HG03045 (cell line): ENCODE measurements at regions not wholly inside any gene's neighbourhood (a gene's known extent, or its start where the extent isn't known, plus 50 kb on each side); places are given as distances from the start of the nearest gene placed in this dataset.

Source experiments
- ATAC-seq: cut with Tn5 transposase; IDR thresholded peaks from one replicate; pipeline ENCODE4 v1.9.1; 2021; ENCODE audit warnings: mild to moderate bottlenecking, moderate library complexity; ENCODE audit not compliant: unreplicated experiment

- no peak for ATAC-seq
Observed at GRCh38 chr14:55927028-55927427, 191.2 kb upstream of the PELI2 start.

DNA sequence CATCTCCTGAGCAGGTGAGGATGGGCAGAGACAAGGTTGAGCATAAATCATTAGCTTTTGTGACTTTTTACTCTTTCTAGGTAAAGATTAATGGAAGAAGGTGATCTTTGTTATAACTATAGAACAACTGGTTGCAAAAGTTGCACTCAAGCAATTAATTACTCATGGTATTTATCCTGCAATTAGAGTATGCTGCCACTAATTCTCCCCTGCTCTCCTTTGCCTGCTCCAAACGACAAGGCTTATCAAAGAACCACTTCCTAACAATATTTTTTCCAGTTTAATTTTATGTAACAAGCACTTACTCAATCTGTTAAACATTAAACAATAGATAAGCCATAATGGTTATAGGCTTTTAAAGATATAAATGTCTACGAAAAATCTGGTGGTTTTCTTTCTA, 189.9 kb upstream of the PELI2 start:
- ATAC-seq, result no peak

DNA sequence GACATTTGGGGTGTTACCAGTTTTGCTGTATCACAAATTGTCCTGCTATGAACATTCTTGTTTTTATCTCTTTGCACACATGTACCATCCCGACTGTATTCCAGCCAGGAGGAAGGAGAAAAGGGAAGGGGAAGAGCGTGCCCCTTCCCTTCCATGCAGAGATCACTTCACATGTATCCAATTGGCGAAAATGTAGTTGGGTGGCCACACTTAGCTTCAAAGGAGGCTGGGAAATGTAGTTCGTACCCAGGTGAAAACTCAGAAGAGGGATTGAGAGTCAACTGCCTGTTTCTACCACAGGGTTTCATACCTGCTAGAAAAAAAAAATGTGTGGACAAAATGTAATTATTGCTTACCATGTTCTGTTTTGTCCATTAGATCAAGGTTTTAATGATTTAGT, 189.1 kb upstream of the PELI2 start:
- ATAC-seq, result no peak

GRCh38 chr14:55930016-55930784, 188.0 kb upstream of the PELI2 start:
- no peak for ATAC-seq

DNA sequence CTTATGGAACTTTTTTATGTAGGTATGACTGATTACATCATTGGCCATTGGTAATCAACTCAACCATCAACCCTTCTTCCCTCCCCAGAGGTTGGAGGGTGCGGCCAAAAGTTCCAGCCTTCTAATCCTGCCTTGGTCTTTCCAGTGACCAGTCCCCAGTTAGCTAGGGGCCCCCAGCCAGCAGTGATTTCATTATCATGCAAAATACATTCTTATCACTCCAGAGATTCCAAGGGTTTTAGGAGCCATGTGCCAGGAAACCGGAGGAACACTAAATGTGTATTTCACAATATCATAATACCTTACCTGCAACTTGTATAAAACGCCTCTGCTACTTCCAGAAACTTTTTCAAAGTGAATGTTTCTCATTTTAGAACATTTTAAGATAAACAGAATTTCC, 181.5 kb upstream of the PELI2 start:
- ATAC-seq, result no peak

DNA sequence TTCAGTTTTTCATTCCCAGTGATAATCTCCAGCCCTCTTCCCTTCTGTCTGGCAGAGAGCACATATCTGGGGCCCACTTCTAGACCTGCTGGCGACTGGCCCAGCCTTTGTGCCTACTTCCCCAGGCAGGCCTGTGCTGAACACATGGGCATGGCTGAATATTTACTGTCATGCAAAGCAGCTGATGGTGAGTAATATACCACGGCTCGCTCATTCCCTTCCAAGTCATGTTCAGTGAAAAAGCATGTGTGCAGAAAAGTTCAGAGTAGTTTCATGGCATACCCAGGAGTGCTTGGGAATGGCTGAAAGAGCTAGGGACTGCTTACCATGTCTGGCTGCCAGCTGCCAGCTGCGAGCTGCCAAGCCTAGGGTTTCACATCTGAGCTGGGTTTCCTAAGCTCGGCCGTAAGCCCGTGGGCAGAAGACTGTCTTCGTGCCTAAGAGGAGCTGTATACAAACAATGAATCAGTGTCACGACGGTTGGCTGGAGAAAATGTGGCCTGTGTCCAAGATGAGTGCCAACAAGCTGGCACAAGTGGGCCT, 179.9 kb upstream of the PELI2 start:
- no peak for ATAC-seq

DNA sequence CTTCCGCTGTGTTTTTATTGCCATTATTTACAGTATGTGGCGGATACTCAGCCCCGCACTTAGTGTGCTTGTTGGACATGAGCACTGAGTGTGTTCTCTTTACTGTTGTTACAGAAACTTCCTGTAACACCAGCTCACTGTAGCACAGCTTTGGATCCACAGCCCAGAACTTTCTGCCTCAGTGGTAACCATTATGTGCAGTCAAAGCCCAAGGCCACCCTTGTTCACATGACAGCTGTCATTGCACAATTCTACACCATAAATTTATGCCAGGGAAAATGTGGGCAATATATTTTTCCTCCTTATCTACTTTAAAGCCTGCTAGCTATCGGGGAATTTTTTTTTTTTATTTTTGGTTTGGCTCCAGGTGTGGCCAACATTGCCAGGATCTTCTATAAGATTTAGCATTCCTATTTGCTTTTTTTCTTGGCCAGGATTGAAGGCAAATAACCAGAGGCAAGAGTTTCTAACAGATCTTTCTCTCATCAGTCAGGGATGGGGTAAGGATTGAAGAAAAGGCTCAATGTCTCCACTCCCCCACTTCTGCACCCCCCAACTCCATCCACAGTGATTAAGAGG, 176.0 kb upstream of the PELI2 start:
- ATAC-seq, result no peak

- ATAC-seq, result no peak
Observed at GRCh38 chr14:55942826-55943225, 175.4 kb upstream of the PELI2 start.

DNA sequence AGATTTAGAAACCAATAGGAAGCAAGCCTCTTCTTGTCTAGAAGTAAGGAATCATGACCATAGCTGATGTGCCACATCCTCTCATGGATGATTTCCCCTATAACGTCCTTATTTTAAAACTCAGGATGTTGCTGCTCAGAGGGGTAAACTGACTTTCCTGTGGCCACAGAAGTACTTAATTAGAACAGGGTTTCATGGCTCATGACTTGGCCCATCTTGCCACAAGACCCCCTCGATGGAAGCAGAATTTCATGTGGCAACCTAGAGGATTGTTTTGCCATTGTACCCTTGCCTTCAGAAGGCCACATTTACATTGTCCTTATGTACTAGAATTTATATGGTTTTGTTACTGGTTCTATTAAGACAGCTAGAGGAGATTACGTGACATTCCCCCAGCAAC, 173.5 kb upstream of the PELI2 start:
- ATAC-seq, result no peak

- ATAC-seq, result no peak
Observed at GRCh38 chr14:55946231-55946630, 172.0 kb upstream of the PELI2 start.

DNA sequence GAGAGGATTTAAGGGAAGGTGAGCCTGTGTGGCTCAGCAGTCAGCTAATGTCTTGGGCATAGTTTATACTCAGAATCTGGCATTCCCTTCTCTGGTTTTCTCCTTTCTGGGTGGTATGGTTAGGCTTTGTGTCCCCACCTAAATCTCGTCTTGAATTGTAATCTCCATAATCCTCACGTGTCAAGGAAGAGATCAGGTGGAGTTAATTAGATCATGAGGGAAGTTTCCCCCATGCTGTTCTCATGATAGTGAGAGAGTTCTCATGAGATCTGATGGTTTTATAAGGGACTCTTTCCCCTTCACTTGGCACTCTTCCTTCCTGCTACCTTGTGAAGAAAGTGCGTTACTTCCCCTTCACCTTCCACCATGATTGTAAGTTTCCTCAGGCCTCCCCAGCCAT, 169.8 kb upstream of the PELI2 start:
- no peak for ATAC-seq

DNA sequence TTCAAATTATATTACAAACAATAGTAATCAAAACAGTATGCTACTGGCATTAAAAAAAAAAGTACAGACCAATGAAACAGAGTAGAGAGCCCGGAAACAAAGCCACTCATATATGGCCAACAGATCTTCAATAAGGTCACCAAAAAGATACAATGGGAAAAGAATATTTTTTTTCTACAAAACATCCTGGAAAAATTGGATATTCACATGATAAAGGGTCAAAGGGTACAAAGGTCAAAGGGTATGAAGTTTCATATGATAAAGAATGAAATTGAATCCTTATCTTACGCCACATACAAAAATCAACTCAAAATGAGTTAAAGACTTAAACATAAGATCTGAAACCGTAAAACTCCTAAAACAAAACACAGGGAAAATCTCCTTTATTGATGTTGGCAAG, 168.5 kb upstream of the PELI2 start:
- ATAC-seq, result no peak

DNA sequence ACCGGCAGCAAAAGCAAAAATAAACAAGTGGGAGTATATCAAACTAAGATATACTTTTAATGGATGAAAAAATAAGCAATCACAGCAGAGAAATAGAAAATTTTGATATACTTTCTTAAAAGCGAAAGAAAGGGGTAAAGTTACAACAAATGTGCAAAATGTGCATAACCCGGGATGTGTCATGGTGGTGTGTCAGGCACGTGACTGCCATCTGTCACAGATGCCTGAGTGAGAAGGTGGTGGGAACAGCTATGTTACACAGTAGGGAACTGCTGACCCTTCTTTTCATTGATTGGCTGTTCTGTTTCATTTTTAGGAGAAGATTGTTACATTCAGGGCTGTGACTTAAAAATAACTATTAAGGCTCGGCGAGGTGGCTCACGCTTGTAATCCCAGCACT, 168.1 kb upstream of the PELI2 start:
- no peak for ATAC-seq

DNA sequence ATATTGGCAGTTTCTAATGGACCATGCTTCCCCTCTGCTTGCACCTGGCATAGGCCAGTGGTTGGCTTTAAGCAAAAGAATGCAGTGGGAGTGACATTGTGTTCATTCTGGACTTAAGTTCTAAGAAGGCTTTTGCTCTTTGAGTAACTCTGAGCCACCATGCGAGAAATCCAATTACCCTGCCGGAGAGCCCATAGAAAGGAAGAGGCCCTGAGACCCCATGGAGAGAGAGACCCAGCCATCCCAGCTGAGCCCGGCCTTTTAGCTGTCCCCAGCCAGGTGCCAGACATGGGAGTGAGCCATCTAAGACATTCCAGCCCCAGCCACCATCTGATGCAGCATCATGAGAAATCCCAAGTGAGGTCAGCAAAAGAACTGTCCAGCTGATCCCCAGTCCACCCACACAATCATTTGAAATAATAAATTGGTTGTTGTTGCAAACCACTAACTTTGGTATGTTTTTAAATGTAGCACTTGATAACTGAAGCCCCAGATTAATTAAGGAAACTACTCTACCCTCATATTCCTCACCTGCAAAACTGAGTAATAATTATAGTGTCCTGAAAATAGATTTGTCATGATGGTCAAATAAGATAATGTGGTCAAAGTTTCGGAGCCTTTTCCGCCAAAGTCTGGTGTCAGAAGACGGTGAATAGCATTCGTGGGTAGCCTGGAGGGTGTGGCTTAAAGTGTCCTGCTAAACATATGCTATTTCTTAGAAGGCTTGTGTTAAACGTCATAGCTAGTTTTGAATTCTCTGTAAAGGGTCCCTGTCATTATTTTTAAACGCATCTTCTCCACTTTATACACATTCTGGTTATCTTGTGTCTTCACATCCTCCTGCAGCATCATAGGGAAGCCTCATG, 166.6 kb upstream of the PELI2 start:
- no peak for ATAC-seq

DNA sequence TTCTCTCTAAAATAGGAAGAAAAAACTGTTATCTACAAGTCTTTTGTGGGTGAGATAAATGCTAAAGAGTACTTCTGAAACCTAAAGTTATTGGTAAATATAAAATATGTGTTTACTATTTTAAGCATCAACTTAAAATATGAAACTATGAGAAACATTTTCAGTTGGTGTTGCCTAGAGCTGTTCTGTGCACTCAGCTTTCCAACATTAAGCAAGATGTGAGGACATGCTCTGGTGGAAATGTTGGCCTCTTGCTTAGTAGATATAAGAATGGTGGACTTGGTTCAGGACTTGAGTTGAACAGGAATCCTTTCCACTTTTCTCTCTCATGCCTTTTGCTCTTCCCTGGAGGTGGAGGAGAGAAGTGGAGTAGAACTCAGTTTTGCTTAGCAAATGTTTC, 164.1 kb upstream of the PELI2 start:
- no peak for ATAC-seq

DNA sequence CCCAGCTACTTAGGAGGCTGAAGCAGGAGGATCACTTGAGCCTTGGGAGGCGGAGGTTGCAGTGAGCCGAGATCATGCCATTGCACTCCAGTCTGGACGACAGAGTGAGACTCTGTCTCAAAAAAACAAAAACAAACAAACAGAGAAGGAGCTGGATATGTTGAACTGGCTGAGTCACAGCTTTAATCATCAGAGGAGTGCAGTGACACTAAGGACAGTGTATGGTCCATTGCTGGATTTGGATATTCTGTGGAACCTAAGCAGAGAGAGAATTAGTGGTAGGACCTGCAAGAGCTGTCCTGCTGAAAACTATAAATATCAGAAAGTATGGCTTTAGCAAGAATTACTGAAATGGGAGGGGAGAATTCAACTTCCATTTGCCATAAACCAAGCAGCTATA, 163.0 kb upstream of the PELI2 start:
- no peak for ATAC-seq

DNA sequence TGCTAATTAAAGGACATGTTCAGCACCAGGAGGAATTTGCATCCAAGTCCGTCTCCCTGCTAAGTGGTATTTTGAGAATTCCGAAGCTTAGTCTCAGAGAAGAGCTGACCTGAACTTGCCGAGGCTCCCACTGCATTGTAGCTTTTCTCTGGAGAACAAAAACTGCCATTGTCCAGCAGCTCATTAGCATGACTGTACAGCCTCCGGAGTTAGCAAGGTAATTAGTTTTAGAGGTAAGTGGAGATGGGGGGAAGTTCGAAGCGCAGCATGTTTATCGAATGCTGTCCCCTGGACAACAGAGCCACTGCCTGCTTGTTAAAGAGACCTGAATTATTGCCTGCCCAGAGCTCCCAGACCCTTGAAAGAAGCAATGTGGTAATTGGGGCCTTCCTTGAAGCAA, 160.3 kb upstream of the PELI2 start:
- ATAC-seq, result no peak

DNA sequence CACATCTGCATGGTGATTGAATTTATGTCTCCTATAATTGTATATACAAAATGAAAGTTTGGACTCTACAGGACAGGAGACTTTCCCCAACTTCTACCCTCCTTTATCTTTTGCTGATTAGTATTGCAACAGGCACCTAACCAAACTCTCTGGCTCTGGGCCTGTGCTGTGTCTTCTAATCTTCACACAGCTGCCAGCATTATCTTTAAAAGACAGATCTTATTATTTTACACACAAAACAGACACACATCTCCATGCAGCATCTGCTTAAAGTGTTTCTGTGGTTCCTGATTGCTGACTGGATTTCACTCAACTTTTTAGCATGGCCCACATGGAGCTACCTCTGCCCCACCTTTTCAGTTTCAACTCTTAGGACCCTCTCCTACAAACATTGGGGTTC, 154.9 kb upstream of the PELI2 start:
- ATAC-seq, result no peak

DNA sequence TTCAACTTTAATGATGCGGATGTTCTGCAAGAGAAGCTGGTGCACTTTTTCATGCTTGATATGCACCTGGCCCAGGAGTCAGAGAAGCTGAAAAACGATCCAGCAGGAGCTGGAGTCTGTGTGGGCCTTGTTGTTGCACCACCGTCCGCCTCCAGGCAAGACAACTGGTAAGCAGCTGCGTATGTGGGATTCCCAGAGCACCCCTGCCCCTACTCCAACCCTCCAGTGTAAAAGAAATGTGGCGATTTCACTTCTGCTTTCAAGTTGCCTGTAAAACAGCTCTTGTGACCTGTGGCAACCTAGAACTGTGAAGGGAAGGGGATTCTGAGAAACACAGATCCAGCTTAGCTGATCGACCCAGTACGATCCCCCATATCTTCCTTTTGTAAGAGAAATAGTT, 154.1 kb upstream of the PELI2 start:
- no peak for ATAC-seq

GRCh38 chr14:55964821-55965220, 153.4 kb upstream of the PELI2 start:
- ATAC-seq, result no peak

GRCh38 chr14:55965851-55966250, 152.4 kb upstream of the PELI2 start:
- no peak for ATAC-seq

DNA sequence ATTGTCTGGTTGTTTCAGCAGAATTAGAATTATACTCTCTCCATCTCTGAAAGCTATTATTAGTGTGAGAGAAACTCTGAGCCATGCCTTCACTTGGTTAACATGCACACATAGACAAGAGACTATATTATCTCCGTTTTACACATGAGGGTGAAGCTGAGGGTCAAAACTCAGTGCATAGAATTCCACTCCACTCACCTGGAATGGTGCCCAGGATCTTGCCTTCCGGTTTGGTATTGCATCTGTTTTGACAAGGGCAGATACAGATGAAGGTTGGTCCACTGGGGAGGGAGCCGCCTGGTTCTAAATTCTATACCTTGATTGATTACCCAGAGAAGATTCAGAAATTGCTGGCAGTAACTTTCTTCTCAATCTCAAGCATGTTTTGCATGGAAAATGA, 149.5 kb upstream of the PELI2 start:
- no peak for ATAC-seq
